GM18907 (cell line): ENCODE measurements at regions not wholly inside any gene's neighbourhood (a gene's known extent, or its start where the extent isn't known, plus 50 kb on each side); places are given as distances from the start of the nearest gene placed in this dataset.

ENCODE experiments used
- ATAC-seq: cut with Tn5 transposase; IDR thresholded peaks from one replicate; pipeline ENCODE4 v1.9.1; 2021; ENCODE audit warnings: mild to moderate bottlenecking, moderate library complexity; ENCODE audit not compliant: unreplicated experiment

DNA sequence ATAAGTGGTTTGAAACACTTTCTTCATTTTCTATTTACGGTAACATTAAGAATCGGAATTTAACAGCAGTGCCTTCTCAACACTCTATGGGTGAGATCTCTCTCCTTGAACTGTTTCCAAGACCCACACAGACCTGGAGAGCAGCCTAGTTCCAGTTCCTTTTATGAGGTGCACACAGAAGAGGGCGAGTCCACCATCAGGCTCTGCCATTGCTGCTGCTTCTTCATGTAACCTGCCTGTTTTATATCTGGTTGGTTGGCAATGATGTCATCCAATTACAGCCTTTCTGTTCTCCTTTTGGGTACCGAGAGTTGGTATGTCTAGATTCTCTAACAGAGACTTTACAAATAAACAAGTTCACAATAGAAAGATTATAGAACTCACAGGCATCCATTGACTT lies 225.7 kb downstream of the UTP18 start:
- no peak for ATAC-seq

- no peak for ATAC-seq
Observed at GRCh38 chr17:51486885-51487520, 226.7 kb downstream of the UTP18 start.

DNA sequence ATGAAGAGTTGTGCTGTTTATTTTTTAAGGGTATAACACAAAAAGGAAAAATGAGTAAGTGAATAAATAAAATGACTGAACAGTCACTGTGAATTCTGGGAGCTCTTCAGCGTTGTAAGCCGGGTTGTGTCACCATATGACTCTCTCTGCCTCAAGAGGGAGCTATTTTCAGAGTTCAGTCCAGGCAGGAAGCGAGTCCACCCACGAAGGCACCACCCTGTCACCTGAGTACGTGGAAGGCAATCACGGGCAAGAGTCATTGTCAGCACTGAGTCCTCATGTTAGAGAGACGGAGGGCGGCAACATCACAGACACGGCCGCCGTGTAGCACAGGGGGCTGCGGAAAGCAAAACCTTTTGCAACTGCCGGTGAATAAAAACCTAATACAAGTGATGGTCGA lies 227.6 kb downstream of the UTP18 start:
- no peak for ATAC-seq

DNA sequence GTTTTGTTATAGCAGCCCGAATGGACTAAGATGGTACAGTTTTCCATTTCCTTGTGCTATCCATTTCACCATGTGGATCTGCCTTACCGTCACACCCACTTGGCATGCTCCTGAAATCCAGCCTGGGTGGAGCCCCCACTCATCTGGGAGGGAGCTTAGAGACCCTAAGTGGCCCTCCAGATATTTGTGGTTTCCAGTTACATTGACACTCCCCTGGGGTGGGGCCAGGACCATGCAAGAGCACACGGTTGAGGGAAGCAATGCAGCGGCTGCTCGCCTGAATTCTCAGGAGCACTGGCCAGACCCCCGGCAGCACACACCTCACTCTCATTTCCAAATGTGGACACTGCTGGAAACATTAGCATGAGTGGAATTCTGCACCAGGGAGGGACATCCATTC lies 231.1 kb downstream of the UTP18 start:
- no peak for ATAC-seq

- no peak for ATAC-seq
Observed at GRCh38 chr17:51493206-51493605, 232.9 kb downstream of the UTP18 start.

DNA sequence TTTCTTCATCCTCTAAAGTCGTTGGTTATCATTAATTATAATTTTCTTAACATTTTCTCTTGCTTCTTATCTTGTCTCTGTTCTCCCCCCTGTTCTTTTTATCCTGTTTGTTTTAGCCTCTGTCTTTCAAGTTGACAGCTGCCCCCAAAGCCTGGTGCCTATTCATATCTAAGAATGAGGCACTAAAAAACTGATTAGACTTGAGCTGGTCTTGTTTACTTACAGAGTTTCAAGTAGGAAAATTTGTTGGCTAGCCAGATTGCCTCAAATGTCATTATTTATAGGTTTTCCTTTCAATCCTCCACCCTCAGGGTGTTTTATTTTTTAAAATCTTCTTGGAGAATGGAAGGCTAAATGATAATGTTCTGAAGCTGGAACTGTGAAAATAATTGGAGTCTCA lies 236.0 kb downstream of the UTP18 start:
- ATAC-seq, result no peak

DNA sequence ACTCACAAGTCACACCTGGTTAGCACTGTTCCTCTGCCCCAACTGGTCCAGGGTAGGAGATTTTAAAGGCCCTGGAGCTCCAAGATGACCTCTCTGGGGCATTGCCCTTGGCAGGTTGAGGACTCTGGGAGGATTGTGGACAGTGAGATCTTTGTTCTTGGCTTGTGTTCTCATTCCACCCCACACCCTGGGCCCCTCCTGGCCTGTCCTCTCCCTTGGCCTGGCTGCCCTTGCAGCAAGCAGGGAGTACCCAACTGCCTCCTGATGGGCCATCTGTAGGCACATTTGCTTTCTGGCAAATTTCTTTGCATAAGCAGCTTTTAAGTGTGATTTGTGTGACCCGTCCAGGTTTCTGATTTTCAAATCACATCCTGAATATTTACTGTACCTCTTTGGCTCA lies 239.6 kb downstream of the UTP18 start:
- no peak for ATAC-seq

DNA sequence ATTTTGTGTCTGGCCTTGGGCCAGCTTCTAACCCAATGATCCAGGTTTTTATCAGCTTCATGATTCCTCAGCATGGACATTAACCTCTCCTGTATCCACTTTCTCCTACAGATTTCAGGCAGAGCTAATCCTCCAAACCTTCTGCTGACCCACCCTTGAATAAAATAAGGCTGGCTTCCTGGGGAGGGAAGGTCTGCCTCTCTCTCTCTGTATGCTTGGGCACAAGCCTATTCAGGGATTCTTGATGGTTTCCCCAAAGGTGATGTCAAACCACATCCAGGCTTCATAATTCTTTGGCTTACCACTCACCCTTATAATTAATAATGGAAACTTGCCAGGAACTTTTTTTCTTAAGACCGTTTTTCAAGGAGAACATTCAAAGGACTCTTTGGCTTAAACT lies 240.1 kb downstream of the UTP18 start:
- no peak for ATAC-seq

GRCh38 chr17:51505450-51505849 lies 245.1 kb downstream of the UTP18 start:
- ATAC-seq, result no peak

GRCh38 chr17:51507444-51507843 lies 247.1 kb downstream of the UTP18 start:
- no peak for ATAC-seq

GRCh38 chr17:51508048-51508447 lies 247.7 kb downstream of the UTP18 start:
- ATAC-seq, result no peak

- ATAC-seq, result no peak
Observed at GRCh38 chr17:51510940-51511339, 250.6 kb downstream of the UTP18 start.

GRCh38 chr17:51512220-51512907 lies 252.0 kb downstream of the UTP18 start:
- no peak for ATAC-seq

DNA sequence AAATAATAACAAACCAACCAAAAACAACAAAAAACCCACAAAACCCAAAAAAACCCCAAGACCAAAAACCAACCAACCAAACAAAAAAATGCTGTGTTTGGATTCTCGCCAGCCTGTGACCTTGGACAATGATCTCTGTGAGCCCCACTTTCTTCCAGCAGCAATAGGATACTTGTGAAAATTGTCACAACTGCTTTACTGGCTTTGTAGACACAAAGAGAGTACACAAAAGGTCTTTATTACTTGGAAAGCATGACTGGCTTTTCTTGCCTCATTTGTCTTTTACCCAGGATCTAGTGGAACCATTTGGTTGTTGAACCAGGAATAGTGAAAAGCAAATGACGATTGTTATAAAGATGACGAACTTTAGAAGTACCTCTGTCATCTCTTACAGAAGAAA lies 256.6 kb downstream of the UTP18 start:
- ATAC-seq, result no peak

DNA sequence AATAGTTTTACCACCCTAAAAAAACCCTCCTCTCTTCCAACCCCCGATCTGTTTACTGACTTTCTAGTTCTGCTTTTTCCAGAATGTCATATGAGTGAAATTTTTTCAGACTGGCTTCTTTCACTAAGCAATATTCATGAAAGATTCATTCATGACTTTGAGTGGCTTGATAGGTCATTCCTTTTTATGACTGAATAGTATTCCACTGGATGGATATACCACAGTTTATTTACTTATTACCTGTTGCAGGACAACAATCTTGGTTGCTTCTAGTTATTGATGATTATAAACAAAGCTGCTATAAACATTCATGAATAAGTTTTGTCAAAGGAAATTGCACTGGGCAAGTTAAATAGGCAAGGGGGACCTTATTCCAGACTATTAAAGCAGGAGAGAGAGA lies 264.2 kb downstream of the UTP18 start:
- no peak for ATAC-seq

DNA sequence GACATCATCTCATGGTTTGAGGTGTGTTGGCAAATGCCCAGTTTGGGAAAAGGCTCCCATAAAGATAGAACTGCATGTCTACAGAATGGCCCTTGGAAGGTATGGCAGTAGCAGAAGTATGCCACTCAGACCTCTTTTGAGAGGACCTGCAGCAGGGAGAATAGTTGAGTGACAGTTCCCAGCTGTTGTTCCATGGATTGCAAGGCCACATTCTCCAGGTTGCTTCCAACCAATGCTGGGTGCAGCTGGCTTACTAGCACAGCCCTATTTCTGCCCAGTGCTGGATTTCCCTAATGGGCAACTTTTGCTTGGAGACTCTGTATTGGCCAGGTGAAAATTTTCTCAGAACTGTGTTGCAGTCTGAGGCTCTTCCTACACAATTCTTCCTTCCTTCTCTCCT lies 266.2 kb downstream of the UTP18 start:
- ATAC-seq, result no peak

DNA sequence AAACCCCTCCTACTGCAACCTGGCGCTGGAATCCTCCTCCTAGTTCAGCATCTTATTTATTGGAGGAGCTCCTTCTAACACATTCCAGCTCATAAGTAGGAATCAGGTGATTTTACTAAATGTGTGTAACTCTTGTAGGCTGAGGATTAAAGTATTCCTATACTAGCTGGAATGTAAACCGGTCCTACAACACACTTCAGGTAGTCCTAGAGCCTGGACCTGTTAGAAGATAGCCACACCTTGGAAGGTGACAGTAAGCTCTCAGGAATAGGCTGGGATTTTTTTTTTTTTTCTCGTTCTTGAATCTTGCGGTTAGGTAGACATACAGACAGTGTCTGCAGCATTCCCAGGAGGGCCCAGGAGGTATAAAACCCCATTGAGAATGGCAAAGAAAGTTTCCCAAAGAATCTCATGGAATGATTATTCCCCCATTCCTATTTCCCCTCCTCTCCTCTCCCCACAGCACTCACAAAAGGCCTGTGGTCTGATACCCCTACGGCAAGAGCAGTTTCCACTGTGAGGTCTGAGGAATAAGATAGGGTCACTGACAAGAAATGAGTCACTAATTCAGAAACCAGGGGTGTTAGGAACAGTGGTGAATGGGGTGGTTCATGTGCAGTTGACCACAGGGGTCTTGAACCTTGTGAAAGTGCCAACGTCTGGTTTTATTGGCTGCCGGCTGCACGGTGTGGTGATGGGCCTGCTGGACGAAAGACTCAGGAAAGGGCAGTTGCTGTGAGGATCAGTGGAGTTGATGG lies 267.1 kb downstream of the UTP18 start:
- ATAC-seq, result no peak

DNA sequence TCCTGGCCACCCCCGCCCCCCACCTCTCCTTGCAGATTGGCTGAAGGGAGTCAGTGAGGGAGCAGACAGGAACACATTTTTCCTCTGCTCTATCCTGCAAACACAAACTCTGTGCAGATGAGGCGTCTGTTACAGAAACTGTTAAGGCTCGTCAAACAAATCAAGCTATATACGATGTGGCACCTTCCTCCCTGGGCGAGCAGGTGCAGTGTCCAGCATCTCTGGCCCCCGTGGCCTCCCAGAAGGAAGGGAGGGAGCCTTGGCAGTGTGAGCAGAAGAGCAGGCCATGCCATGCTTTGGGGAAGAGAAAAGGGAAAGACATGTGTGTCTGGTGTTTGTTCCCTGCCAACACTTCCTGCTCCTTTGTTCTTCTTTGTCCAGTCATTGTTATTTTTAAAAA lies 267.8 kb downstream of the UTP18 start:
- ATAC-seq, result no peak

GRCh38 chr17:51533219-51533618 lies 272.9 kb downstream of the UTP18 start:
- ATAC-seq, result no peak

DNA sequence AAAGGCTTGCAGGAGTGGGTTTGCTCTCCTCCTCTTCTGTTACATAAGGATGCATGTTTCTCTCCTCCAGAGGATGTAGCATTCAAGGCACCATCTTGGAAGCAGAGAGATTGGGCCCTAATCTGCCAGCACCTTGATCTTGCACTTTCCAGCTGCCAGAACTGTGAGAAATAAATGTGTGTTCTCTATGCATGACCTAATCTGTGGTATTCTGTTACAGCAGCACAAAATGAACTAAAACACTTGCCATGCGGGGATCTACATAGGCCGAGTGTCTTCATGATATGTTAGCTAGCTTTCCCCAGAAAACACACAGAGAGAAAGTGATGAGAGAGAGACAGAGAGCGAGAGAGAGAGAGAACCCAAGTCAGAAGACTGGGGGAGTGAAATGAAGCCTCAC lies 273.5 kb downstream of the UTP18 start:
- ATAC-seq, result no peak

DNA sequence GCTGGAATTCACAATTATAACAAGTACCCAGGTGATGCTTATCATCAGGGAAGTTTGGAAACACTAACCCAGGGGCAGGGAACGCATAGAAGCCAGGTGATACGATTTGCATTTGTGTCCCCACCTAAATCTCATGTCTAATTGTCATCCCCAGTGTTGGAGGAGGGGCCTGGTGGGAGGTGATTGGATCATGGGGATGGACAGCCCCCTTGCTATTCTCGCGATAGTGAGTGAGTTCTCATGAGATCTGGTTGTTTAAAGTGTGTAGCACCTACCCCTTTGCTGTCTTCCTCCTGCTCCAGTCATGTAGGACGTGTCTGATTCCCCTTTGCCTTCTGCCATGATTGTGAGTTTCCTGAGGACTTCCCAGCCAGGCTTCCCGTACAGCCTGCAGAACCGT lies 276.3 kb downstream of the UTP18 start:
- no peak for ATAC-seq

- no peak for ATAC-seq
Observed at GRCh38 chr17:51537996-51538550, 277.7 kb downstream of the UTP18 start.
